NCI-H82 treated with DMSO at 0.1 percent for 48 hours (cell line): ENCODE measurements at regions not wholly inside any gene's neighbourhood (a gene's known extent, or its start where the extent isn't known, plus 50 kb on each side); places are given as distances from the start of the nearest gene placed in this dataset.
"Not testable (repeated sequence)": the region's sequence is repeated elsewhere in the genome, so short reads cannot be mapped to it uniquely, and the experiment has no call there.

ENCODE experiments used
- DNase-seq: peaks from one replicate; lab custom pipeline; 2025; ENCODE audit not compliant: unreplicated experiment; lab: John Stamatoyannopoulos, UW

DNA sequence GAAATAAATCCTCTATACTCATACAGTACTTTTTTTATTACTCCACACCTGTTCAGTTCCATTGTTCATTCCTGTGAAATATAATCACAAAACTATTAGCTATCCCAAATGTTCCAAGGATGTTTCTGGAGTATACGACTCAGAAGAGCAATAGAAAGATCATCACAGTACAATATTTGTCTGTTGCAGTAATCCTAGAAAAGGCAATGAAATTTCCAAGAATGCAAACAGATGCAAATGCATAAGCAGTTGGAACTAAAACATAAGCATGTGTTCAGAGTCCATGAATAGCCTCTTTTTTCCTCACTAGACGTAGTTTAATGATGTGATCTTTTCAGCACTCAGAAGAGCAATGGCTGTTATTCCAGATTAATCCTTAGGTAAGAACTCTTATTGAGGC, 55.2 kb downstream of the RTL3 start:
- DNase-seq = no peak

- no peak for DNase-seq
Observed at GRCh38 chrX:78595901-78596502, 63.1 kb downstream of the RTL3 start.

GRCh38 chrX:78593701-78594100, 65.4 kb downstream of the RTL3 start:
- DNase-seq = no peak

DNA sequence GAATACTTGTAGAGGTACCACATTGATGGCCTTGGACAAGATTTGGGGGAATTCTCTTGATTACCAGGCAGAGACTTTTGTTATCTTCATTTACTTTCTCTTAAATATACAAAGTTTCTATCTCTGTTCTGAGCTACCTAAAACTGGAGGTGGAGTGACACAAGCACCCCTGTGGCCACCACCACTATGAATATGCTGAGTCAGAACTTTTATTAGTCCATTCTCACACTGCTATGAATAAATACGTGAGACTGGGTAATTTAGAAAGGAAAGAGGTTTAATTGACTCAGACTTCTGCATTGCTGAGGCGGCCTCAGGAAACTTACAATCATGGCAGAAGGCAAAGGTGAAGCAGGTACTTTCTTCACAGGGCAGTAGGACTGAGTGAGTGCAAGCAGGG, 67.1 kb downstream of the RTL3 start:
- DNase-seq = no peak

DNA sequence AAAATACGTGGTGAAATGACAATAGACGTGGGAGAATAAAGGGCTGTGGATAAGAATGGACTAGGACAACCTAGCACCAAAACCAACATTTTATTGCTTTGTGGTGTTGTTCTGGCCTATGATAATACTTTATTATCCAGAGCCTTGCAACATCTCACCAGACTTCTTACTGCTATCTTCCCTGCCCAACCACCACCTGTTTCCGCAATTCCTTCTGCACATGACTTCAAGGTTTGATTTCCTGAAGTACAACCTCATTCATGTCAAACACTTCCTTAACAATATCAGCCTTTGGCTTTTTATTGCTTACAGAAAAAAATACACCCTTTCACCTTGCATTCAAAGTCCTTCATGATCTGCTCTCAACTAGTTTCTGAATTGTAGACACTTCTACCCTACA, 84.8 kb downstream of the RTL3 start:
- no peak for DNase-seq

- DNase-seq = peak; percentile 83
Observed at GRCh38 chrX:78573630-78574029, 85.5 kb downstream of the RTL3 start.

DNA sequence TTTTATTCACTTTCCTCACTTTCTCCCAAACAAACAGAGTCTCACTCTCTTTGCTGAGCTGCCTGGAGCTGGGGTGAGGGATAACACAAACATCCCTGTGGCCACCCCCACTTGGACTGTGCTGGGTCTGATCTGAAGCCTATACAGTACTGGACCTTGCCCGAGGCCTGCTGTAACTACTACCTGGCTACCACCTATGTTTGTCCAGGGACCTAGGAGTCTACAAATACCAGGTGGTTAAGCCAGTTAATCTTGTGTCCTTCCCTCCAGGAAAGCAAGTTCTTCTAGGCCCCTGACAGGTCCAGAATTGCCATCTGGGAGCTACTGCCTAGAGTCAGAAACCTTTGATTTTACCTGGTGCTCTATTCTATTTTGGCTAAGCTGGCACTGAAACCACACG, 87.3 kb downstream of the RTL3 start:
- DNase-seq = no peak

- no peak for DNase-seq
Observed at GRCh38 chrX:78555401-78555980, 103.6 kb downstream of the RTL3 start.

DNA sequence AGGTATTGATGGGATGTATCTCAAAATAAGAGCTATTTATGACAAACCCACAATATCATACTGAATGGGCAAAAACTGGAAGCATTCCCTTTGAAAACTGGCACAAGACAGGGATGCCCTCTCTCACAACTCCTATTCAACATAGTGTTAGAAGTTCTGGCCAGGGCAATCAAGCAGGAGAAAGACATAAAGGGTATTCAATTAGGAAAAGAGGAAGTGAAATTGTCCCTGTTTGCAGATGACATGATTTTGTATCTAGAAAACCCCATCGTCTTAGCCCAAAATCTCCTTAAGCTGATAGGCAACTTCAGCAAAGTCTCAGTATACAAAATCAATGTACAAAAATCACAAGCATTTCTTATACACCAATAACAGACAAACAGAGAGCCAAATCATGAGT, 106.5 kb downstream of the RTL3 start:
- not testable (repeated sequence) for DNase-seq

DNA sequence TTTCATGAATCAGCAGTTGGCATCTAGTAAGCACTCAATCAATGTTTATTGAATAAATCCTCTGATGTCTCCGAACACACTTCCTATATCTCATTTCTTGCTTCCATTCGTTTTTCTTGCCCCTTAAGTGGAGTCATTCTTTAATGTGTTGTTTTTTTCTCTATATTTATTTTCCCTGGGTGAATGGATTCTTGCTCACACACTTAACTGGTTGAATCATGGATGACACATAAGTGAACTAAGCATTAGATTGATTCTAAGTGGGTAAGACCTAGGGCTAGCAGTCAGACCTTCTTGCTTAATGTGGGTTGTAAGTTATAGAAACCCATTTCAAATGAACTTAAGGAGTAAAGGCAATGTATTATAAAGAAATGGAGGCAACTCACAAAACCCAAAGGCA, 111.1 kb downstream of the RTL3 start:
- DNase-seq = no peak

DNA sequence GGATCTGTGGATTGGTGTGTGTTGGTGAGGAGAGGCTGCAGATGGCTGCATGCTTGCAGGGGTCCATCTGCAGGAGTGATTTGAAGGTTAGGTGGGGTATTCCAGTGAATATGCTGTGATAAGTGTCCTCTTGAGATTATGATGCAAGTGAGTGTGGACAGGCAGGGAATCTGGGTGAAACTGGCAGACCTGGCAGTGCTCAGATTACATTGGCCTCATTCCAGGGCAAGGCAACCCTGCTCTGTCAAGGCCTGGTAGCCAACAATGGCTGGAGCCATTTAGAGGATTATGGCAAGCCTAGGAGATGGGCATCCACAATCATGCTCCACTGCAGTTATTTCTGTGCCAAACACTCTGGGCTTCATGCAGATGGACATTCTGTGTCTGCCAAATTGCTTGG, 113.9 kb downstream of the RTL3 start:
- no peak for DNase-seq

DNA sequence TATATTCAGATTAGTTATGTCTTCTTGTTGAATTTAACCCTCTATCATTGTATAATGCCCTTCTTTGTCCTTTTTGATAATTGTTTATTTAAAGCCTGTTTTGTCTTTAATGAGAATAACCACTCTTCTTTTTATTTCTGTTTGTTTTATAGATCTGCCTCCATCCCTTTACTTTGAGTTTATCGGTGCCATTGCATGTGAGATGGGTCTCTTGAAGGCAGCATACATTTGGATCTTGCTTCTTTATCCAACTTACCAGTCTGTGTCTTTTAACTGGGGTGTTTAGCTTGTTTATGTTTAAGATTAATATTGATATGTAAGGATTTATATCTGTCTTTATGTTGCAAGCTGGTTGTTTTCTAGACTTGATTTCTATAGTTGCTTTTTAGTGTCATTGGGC, 115.8 kb downstream of the RTL3 start:
- DNase-seq = no peak

- DNase-seq = no peak
Observed at GRCh38 chrX:78540171-78540570, 119.0 kb downstream of the RTL3 start.

DNA sequence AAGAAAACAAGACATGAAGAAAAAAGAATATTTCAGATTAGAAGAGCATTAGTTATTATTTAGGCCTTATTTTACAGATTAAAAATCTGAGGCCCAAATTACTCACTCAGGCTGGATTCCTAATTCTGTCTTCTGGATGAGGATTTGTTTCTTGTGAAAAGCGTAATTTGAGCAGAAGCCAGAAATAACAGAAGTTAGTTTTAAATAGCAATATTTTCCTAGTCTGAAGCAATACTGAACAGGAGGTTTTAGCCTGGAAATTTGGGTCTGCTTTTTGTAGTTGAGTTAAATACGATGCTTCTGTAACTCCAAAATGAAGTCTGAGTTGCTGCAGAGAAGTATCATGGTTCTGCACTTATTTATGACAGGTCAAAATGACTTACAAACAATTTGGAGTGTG, 124.9 kb downstream of the RTL3 start:
- DNase-seq = no peak

GRCh38 chrX:78532363-78532762, 126.8 kb downstream of the RTL3 start:
- DNase-seq = no peak

GRCh38 chrX:78527818-78528217, 131.3 kb downstream of the RTL3 start:
- DNase-seq = no peak

DNA sequence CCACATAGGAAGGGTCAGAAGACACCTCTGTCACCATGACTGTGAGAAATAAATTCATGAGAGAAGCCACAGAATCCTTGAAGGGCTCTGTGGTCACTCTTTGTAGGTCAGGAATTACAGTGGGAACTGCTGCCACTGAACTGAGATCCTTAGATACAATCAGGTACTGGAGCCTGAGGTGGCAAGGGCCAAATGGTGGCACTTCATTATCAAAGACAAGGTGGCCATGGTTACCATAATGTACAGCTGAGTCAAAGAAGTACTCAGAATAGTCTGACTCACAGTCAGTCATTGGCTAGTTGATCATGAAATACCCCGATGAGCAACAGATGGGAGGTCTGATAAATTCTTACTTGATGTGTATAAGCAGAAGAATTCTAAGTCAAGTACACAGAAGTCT, 131.9 kb downstream of the RTL3 start:
- DNase-seq = no peak

GRCh38 chrX:78522601-78523000, 136.5 kb downstream of the RTL3 start:
- no peak for DNase-seq

DNA sequence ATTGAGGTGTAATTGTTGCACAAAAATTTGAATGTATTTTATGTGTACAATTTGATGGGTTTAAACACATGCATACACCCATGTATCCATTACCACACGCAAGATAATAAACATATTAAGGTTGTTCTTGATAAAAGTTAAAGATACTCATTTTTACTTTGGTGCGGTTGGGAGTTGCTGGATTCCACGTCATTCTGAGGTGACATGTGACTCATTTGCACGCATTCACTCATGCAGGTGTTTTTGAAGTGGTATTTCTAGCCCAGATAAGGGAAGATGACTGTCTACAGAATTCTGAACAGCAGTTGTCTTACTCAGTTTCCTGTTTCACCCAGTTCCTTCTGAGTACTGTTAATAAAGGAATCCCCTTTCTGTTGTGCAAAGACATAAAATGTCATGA, 142.0 kb downstream of the RTL3 start:
- DNase-seq = no peak

- no peak for DNase-seq
Observed at GRCh38 chrX:78514852-78515251, 144.3 kb downstream of the RTL3 start.

DNA sequence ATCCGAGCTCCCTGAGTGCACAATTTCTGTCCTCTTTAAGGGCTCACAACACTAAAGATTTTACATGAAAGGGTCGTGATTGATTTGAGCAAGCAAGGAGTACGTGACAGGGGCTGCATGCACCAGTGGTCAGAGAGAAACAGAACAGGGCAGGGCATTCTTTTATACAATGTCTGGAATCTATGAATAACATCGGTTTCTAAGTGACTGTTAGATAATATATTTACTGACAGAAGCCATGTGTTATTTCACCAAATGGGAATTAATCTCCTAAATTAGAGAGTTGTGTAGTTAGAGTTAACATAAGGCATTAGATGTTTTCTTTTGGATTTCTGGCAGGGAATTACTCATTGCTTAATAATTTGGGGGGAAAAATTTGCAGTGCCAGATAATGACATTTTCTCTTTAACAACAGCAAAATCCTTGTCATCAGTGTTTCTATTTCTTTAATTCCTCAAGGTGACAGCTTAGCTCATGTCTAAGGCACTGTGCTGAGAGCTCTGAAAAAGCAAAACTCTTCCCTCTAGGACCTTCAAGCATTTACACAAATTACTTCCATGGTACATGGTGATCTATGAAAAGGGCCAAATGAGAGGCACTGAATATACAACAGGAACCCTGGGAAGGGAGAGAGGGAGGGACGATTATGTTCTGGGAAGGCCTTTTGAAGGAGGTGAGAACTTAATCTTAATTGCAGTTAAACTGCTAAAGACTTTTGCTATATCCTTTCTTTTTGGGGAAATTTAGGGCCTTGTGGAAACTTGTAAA, 145.0 kb downstream of the RTL3 start:
- no peak for DNase-seq

DNA sequence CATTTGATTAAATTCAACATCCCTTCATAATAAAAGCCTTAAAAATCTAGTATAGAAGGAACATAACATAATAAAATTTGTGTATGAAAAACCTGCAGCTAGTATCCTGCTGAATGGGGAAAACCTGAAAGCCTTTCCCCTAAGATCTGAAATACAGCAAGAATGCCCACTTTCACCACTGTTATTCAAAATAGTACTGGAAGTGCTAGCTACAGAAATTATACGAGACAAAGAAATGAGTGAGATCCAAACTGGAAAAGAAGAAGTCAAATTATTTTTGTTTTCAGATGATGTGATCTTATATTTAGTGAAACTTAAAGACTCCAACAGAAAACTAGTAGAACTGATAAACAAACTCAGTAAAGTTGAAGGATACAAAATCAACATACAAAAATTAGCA, 152.9 kb downstream of the RTL3 start:
- DNase-seq = no peak

DNA sequence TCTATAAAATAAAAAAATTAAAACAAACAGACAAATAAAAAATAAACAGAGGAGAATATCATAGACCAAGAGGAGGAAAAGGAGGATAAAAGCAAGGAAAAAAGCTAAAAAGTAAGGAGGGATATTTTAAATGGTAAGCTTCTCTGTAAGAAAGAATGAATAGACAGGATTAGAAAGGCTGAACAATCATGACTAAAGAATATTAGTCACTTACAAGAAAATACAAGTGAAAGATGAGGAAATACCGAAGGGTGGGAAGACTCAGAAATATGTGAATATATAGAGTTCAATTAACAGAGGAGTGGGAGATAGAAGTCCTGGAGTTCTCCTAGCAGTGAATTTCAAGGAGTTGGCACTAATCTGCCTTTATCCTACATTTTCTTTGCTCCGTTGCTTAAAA, 162.6 kb downstream of the RTL3 start:
- DNase-seq = no peak
